ENCODE measurements at regions not wholly inside any gene's neighbourhood (a gene's known extent, or its start where the extent isn't known, plus 50 kb on each side); places are given as distances from the start of the nearest gene placed in this dataset.
"Not testable (repeated sequence)": the region's sequence is repeated elsewhere in the genome, so short reads cannot be mapped to it uniquely, and the experiment has no call there.

GRCh38 chr9:101930783-101931182 is 192.3 kb upstream of the GRIN3A start:
- DNase-seq (ENCODE audit: low read depth, low spot score) = no peak
- H3K4me3 ChIP-seq (ENCODE audit: low read length) = no peak overlapping the region

GRCh38 chr9:101925498-101925897 is 187.1 kb upstream of the GRIN3A start:
- H3K4me3 ChIP-seq (ENCODE audit: low read length) = no peak overlapping the region
- DNase-seq (ENCODE audit: low read depth, low spot score) = no peak

GRCh38 chr9:101923451-101923850 is 185.0 kb upstream of the GRIN3A start:
- H3K4me3 ChIP-seq (ENCODE audit: low read length) = no peak overlapping the region
- no peak for DNase-seq (ENCODE audit: low read depth, low spot score)

- DNase-seq (ENCODE audit: low read depth, low spot score); H3K4me3 ChIP-seq (ENCODE audit: low read length): not testable (repeated sequence)
Measured at GRCh38 chr9:101916948-101917347, 178.5 kb upstream of the GRIN3A start.

GRCh38 chr9:101915482-101915881 is 177.0 kb upstream of the GRIN3A start:
- H3K4me3 ChIP-seq (ENCODE audit: low read length) = no peak overlapping the region
- DNase-seq (ENCODE audit: low read depth, low spot score) = no peak

- H3K4me3 ChIP-seq (ENCODE audit: low read length) = no peak overlapping the region
Measured at GRCh38 chr9:101912698-101913097, 174.3 kb upstream of the GRIN3A start.

GRCh38 chr9:101907466-101907865 is 169.0 kb upstream of the GRIN3A start:
- no peak overlapping the region for H3K4me3 ChIP-seq (ENCODE audit: low read length)
- DNase-seq (ENCODE audit: low read depth, low spot score) = no peak

More at GRCh38 chr9:101912698-101913097, 174.3 kb upstream of the GRIN3A start:
- no peak for DNase-seq (ENCODE audit: low read depth, low spot score)

GRCh38 chr9:101904845-101905244 is 166.4 kb upstream of the GRIN3A start:
- no peak overlapping the region for H3K4me3 ChIP-seq (ENCODE audit: low read length)
- DNase-seq (ENCODE audit: low read depth, low spot score) = no peak

GRCh38 chr9:101902051-101902450 is 163.6 kb upstream of the GRIN3A start:
- no peak for DNase-seq (ENCODE audit: low read depth, low spot score)
- H3K4me3 ChIP-seq (ENCODE audit: low read length) = no peak overlapping the region

- no peak for DNase-seq (ENCODE audit: low read depth, low spot score)
- H3K4me3 ChIP-seq (ENCODE audit: low read length) = no peak overlapping the region
Measured at GRCh38 chr9:101897196-101897595, 158.7 kb upstream of the GRIN3A start.

GRCh38 chr9:101893661-101894646 is 155.5 kb upstream of the GRIN3A start:
- no peak for DNase-seq (ENCODE audit: low read depth, low spot score)
- H3K4me3 ChIP-seq (ENCODE audit: low read length) = no peak overlapping the region

GRCh38 chr9:101881508-101881907 is 143.1 kb upstream of the GRIN3A start:
- no peak overlapping the region for H3K4me3 ChIP-seq (ENCODE audit: low read length)
- DNase-seq (ENCODE audit: low read depth, low spot score) = no peak

- H3K4me3 ChIP-seq (ENCODE audit: low read length) = no peak overlapping the region
- DNase-seq (ENCODE audit: low read depth, low spot score) = no peak
Measured at GRCh38 chr9:101880846-101881245, 142.4 kb upstream of the GRIN3A start.

- no peak overlapping the region for H3K4me3 ChIP-seq (ENCODE audit: low read length)
- no peak for DNase-seq (ENCODE audit: low read depth, low spot score)
Measured at GRCh38 chr9:101878734-101879133, 140.3 kb upstream of the GRIN3A start.

- no peak overlapping the region for H3K4me3 ChIP-seq (ENCODE audit: low read length)
- DNase-seq (ENCODE audit: low read depth, low spot score) = no peak
Measured at GRCh38 chr9:101877439-101877838, 139.0 kb upstream of the GRIN3A start.

GRCh38 chr9:101861472-101861871 is 123.0 kb upstream of the GRIN3A start:
- no peak for DNase-seq (ENCODE audit: low read depth, low spot score)
- H3K4me3 ChIP-seq (ENCODE audit: low read length) = no peak overlapping the region

- H3K4me3 ChIP-seq (ENCODE audit: low read length) = no peak overlapping the region
- DNase-seq (ENCODE audit: low read depth, low spot score) = no peak
Measured at GRCh38 chr9:101860920-101861319, 122.5 kb upstream of the GRIN3A start.

GRCh38 chr9:101859620-101860019 is 121.2 kb upstream of the GRIN3A start:
- no peak overlapping the region for H3K4me3 ChIP-seq (ENCODE audit: low read length)
- DNase-seq (ENCODE audit: low read depth, low spot score) = no peak

- no peak overlapping the region for H3K4me3 ChIP-seq (ENCODE audit: low read length)
- DNase-seq (ENCODE audit: low read depth, low spot score) = no peak
Measured at GRCh38 chr9:101858026-101858425, 119.6 kb upstream of the GRIN3A start.

GRCh38 chr9:101849102-101849707 is 110.8 kb upstream of the GRIN3A start:
- DNase-seq (ENCODE audit: low read depth, low spot score) = no peak
- H3K4me3 ChIP-seq (ENCODE audit: low read length) = no peak overlapping the region

Data from Jurkat, Clone E6-1 (cell line).